BE2C (cell line): ENCODE measurements at regions not wholly inside any gene's neighbourhood (a gene's known extent, or its start where the extent isn't known, plus 50 kb on each side); places are given as distances from the start of the nearest gene placed in this dataset.
"Not testable (repeated sequence)": the region's sequence is repeated elsewhere in the genome, so short reads cannot be mapped to it uniquely, and the experiment has no call there.

ENCODE experiments used
- DNase-seq: peaks from one replicate; pipeline ENCODE4 v3.0.0-alpha.2; 2020
- H3K27me3 ChIP-seq: fragments of 250-450 bp; sonication (Bioruptor Pico); 2 replicates; pipeline ENCODE4 v1.5.1; 2020; ENCODE audit warnings: mild to moderate bottlenecking
- H3K36me3 ChIP-seq: fragments of 250-450 bp; sonication (Bioruptor Pico); 2 replicates; pipeline ENCODE4 v1.5.1; 2020; ENCODE audit warnings: mild to moderate bottlenecking
- H3K4me1 ChIP-seq: fragments of 250-450 bp; sonication (Bioruptor Pico); 2 replicates; pipeline ENCODE4 v1.5.1; 2020
- H3K4me3 ChIP-seq: 2 replicates; pipeline ENCODE4 v1.5.1; 2011; ENCODE audit warnings: low read depth, low read length
- H3K9me3 ChIP-seq: fragments of 250-450 bp; sonication (Bioruptor Pico); 2 replicates; pipeline ENCODE4 v1.5.1; 2020
- TF ChIP-seq, protein P1 (sequence below): IDR thresholded peaks from 2 replicates; pipeline ENCODE4 v1.5.1; 2012; ENCODE audit warnings: mild to moderate bottlenecking, low read depth, low read length

GRCh38 chr5:29214839-29215238 is 1978.6 kb upstream of the CDH6 start:
- Histone ChIP-seq H3K27me3 (no peaks in the 10 kb centered on the region), H3K4me1 (peaks cover 4% of the 10 kb centered on the region; the same call in 1 of the 2 replicates), H3K4me3 (no peak overlapping the region), H3K9me3 (no peaks in the 10 kb centered on the region), H3K36me3 (no peaks in the 10 kb centered on the region)
- TF ChIP-seq, protein P1, sequence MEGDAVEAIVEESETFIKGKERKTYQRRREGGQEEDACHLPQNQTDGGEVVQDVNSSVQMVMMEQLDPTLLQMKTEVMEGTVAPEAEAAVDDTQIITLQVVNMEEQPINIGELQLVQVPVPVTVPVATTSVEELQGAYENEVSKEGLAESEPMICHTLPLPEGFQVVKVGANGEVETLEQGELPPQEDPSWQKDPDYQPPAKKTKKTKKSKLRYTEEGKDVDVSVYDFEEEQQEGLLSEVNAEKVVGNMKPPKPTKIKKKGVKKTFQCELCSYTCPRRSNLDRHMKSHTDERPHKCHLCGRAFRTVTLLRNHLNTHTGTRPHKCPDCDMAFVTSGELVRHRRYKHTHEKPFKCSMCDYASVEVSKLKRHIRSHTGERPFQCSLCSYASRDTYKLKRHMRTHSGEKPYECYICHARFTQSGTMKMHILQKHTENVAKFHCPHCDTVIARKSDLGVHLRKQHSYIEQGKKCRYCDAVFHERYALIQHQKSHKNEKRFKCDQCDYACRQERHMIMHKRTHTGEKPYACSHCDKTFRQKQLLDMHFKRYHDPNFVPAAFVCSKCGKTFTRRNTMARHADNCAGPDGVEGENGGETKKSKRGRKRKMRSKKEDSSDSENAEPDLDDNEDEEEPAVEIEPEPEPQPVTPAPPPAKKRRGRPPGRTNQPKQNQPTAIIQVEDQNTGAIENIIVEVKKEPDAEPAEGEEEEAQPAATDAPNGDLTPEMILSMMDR: no peak
- DNase-seq: peak; percentile 54

DNA sequence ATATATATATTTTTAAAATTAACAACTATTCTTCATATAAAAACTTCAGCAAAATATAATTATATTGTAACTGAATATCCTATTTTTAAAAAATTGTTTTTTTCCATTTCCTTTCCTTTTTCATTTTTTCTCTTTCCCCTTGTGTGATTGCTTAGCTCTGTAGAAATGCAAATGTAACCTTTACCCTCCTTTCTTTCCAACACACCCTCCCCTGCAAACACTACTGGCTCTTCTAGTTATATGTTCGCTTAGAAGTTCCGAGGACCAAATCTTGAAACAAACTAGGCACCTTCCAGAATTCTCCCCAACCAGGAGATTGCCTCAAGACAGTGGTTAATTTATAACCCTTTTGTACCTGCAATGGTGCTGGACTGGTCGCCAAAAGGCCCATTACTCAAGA is 1980.0 kb upstream of the CDH6 start:
- Histone ChIP-seq H3K4me3 (no peak overlapping the region), H3K9me3 (no peaks in the 10 kb centered on the region), H3K27me3 (no peaks in the 10 kb centered on the region), H3K4me1 (peaks cover 4% of the 10 kb centered on the region; the same call in 1 of the 2 replicates), H3K36me3 (no peaks in the 10 kb centered on the region)
- no peak for DNase-seq
- TF ChIP-seq, protein P1: no peak

- no peaks in the 10 kb centered on the region for H3K9me3 ChIP-seq
- DNase-seq: no peak
- no peaks in the 10 kb centered on the region for H3K4me1 ChIP-seq
Observed at GRCh38 chr5:29208024-29208423, 1985.5 kb upstream of the CDH6 start.

DNA sequence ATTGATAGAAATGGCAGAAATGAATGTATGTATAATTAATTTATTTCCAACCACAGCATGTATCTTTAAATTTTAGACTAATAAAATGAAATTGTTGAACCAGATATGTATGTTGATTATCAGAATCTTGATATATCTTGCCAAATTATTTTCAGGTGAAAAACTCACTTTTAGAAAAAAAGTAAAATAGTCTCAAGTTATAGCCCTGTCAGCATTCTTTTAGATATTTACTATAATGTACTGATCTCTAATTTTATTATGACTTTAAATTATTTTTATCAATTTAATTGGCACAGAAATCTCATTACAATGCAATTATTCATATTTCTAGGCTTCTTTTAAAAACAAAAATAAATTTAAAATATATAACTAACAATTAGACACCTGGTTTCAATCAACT is 1990.4 kb upstream of the CDH6 start:
- H3K4me1 ChIP-seq: no peaks in the 10 kb centered on the region
- TF ChIP-seq, protein P1: no peak
- H3K9me3 ChIP-seq: no peaks in the 10 kb centered on the region
- H3K27me3 ChIP-seq: no peaks in the 10 kb centered on the region
- no peak for DNase-seq
- H3K4me3 ChIP-seq: no peak overlapping the region
- H3K36me3 ChIP-seq: no peaks in the 10 kb centered on the region

More at GRCh38 chr5:29208024-29208423, 1985.5 kb upstream of the CDH6 start:
- Histone ChIP-seq H3K4me3 (no peak overlapping the region), H3K27me3 (no peaks in the 10 kb centered on the region), H3K36me3 (no peaks in the 10 kb centered on the region)
- TF ChIP-seq, protein P1: no peak

GRCh38 chr5:29197631-29198454 is 1995.6 kb upstream of the CDH6 start:
- TF ChIP-seq, protein P1: no peak
- DNase-seq: no peak
- Histone ChIP-seq H3K4me3 (no peak overlapping the region), H3K27me3 (no peaks in the 10 kb centered on the region), H3K4me1 (no peaks in the 10 kb centered on the region), H3K36me3 (no peaks in the 10 kb centered on the region), H3K9me3 (no peaks in the 10 kb centered on the region)

- Histone ChIP-seq H3K36me3 (no peaks in the 10 kb centered on the region), H3K27me3 (no peaks in the 10 kb centered on the region), H3K4me1 (no peaks in the 10 kb centered on the region), H3K9me3 (no peaks in the 10 kb centered on the region), H3K4me3 (no peak overlapping the region)
- TF ChIP-seq, protein P1: no peak
- no peak for DNase-seq
Observed at GRCh38 chr5:29193972-29194371, 1999.5 kb upstream of the CDH6 start.

- not testable (repeated sequence) for H3K27me3 ChIP-seq, H3K36me3 ChIP-seq, H3K4me1 ChIP-seq, H3K9me3 ChIP-seq, H3K4me3 ChIP-seq, DNase-seq
Observed at GRCh38 chr5:29191269-29192048, 2002.0 kb upstream of the CDH6 start.

DNA sequence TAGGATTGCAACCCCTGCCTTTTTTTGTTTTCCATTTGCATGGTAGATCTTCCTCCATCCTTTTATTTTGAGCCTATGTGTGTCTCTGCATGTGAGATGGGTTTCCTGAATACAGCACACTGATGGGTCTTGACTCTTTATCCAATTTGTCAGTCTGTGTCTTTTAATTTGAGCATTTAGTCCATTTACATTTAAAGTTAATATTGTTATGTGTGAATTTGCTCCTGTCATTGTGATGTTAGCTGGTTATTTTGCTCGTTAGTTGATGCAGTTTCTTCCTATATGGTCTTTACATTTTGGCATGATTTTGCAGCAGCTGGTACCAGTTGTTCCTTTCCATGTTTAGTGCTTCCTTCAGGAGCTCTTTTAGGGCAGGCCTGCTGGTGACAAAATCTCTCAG is 2003.1 kb upstream of the CDH6 start:
- H3K36me3 ChIP-seq, H3K9me3 ChIP-seq, H3K4me1 ChIP-seq, DNase-seq, H3K4me3 ChIP-seq, H3K27me3 ChIP-seq: not testable (repeated sequence)

GRCh38 chr5:29186380-29186779 is 2007.1 kb upstream of the CDH6 start:
- not testable (repeated sequence) for H3K27me3 ChIP-seq, H3K9me3 ChIP-seq, H3K36me3 ChIP-seq, H3K4me3 ChIP-seq, H3K4me1 ChIP-seq, DNase-seq
